ENCODE measurements at regions not wholly inside any gene's neighbourhood (a gene's known extent, or its start where the extent isn't known, plus 50 kb on each side); places are given as distances from the start of the nearest gene placed in this dataset.

DNA sequence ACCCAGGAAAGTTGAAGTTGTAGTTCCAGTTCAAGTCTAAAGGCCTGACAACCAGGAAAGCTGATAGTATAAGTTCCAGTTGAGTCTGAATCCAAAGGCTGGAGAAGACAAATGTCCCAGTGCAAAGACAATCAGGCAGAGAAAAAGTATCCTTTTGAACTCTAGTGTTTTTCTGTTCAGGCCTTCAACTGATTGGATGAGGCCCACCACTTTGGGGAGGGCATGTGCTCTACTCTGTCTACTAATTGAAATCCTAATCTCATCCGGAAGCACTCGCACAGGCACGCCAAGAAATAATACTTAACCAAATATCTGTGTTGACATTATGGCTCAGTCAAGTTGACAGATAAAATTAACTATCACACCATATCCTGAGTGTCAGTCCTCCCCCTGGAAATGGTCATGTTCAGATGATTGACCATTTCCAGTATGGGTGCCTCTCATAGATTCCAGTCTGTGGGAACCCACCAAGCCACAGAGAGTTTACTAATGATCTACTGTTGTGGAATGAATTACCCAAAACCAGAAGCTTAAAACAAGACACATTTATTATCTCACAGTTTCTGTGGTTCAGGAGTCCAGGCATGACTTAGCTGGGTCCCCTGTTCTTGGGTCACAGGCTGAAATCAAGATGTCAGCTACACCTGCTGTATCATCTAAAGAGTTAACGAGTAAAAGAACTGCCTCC, 296.3 kb upstream of the ZP4 start:
- Histone ChIP-seq H3K36me3 (no peaks in the 10 kb centered on the region), H3K27ac (peak overlapping the region in 9 of 11 experiments; percentile 35 to 77 (median 58); a peak in 18 of 22 replicates), H3K4me3 (no peak overlapping the region), H3K4me2 (peak overlapping the region in 5 of 11 experiments; percentile 1 to 45 (median 14); a peak in 5 of 22 replicates), H3K27me3 (no peaks in the 10 kb centered on the region), H4K20me1 (no peaks in the 10 kb centered on the region), H3K4me1 (peaks cover 0 to 26% (median 7%) of the 10 kb centered on the region in 10 experiments; a peak in 10 of 20 replicates), H3K9me3 (replicated peaks in 1 of 11) (no peaks in the 10 kb centered on the region), H3K9ac (peak overlapping the region in 3 of 11 experiments; percentile 6 to 36 (median 28); a peak in 2 of 22 replicates)
- no peak for TF ChIP-seq Cebpa-rat (IDR thresholded peaks at IDR 0.05)

DNA sequence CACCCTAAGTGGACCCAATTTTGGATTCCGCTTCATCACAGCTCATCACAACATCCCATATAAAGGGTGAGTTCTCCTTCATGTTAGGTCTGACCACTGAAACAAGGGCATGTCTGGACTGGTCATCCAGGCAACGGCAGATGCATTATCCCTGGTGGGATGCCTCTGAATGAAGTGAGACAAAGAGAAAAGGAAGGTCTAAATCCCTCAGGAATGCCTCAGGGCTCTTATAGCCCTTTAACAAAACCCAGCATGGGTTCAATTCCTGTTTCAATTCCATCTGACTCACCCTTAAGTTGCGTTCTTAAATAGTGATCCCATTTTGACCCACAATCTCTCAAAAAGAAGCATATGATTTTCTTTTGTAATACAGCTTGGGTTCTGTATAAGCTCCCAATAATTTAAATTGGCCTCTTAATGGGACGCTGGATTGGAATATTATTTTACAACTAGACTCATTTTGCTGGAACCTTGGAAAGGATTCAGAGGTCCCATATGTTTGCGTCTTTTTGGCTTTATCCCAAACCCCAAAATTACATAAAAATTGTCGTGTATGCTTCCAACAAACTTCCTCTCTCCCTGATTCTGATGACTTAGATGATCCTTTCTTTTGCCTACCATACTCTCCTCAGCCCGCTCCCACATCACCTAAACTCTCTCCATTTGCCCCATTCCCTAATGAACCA, 287.4 kb upstream of the ZP4 start:
- no peaks in the 10 kb centered on the region for H4K20me1 ChIP-seq
- no peaks in the 10 kb centered on the region for H3K36me3 ChIP-seq
- no peak overlapping the region for H3K4me3 ChIP-seq
- H3K4me2 ChIP-seq = no peak overlapping the region
- no peaks in the 10 kb centered on the region for H3K4me1 ChIP-seq
- TF ChIP-seq Cebpa-rat (IDR thresholded peaks at IDR 0.05) = no peak
- no peaks in the 10 kb centered on the region for H3K9me3 ChIP-seq (replicated peaks in 1 of 11)
- H3K9ac ChIP-seq = no peak overlapping the region
- no peak overlapping the region for H3K27ac ChIP-seq
- H3K27me3 ChIP-seq = no peaks in the 10 kb centered on the region

DNA sequence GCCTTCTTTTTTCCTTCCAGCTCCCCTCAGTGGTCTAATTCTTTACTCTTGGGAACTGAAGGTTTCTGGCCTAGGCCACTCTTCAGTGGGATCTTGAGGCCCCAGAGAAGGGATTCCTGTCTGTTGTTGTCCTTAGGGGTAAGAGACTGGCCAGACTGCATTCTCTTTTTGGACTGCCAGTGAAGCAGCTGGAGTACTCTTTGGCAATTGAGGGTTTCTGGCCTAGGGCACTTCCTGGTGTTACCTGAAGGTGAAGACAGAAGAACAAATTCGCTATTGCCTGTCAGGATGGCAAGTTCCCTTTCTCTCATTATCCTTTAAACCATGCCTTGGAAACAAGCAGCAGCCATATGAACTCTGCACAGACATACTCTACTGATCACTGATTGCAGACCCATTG, 286.6 kb upstream of the ZP4 start:
- no peak for TF ChIP-seq Cebpa-rat (IDR thresholded peaks at IDR 0.05)
- Histone ChIP-seq H3K4me1 (no peaks in the 10 kb centered on the region), H3K9me3 (replicated peaks in 1 of 11) (no peaks in the 10 kb centered on the region), H3K4me3 (no peak overlapping the region), H3K27me3 (no peaks in the 10 kb centered on the region), H3K27ac (no peak overlapping the region), H3K9ac (no peak overlapping the region), H4K20me1 (no peaks in the 10 kb centered on the region), H3K36me3 (no peaks in the 10 kb centered on the region), H3K4me2 (no peak overlapping the region)

DNA sequence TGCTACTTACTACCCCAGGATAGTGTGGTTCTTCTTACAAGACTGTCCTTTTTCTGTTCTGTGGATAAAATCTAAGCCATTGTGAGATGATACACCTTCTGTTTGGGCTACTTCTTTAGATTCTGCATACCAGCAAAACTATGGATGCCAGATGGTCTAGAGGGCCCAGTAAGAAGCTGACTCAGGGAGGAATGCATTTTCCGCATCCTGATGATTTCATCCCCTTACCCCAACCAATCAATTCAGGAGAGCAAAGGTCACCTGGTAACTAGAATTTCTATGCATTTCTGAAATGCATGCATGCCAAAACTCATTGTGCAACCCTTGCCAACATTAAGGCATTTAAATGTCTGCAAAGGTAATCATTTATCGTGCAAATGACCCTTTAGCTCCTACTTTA, 285.7 kb upstream of the ZP4 start:
- Histone ChIP-seq H3K4me1 (no peaks in the 10 kb centered on the region), H3K9me3 (replicated peaks in 1 of 11) (no peaks in the 10 kb centered on the region), H4K20me1 (no peaks in the 10 kb centered on the region), H3K27me3 (no peaks in the 10 kb centered on the region), H3K36me3 (no peaks in the 10 kb centered on the region), H3K4me3 (no peak overlapping the region), H3K27ac (no peak overlapping the region), H3K4me2 (no peak overlapping the region), H3K9ac (no peak overlapping the region)
- no peak for TF ChIP-seq Cebpa-rat (IDR thresholded peaks at IDR 0.05)

DNA sequence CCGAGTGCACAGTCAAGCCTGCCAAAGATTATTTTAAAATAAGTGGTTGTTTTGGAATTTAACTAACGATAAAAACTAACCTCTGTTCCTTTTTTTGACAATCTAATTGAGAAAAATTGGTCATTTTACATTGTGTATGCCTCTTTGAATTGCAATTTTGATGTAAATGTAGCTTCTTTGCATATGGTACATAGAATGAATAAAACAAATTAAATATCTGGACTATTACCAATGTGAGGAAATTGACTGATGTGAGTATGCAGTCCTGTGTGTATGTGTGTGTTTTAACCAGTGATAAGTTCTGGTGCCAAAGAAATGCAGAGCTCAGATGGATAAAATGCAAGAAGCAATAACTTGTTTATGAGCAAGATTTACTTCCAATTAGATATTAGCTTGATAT, 281.3 kb upstream of the ZP4 start:
- no peak overlapping the region for H3K9ac ChIP-seq
- H3K27ac ChIP-seq = no peak overlapping the region
- no peak overlapping the region for H3K4me3 ChIP-seq
- H3K4me1 ChIP-seq = no peaks in the 10 kb centered on the region
- H3K9me3 ChIP-seq (replicated peaks in 1 of 11) = no peaks in the 10 kb centered on the region
- no peak for TF ChIP-seq Cebpa-rat (IDR thresholded peaks at IDR 0.05)
- no peaks in the 10 kb centered on the region for H3K27me3 ChIP-seq
- no peaks in the 10 kb centered on the region for H3K36me3 ChIP-seq
- no peaks in the 10 kb centered on the region for H4K20me1 ChIP-seq
- no peak overlapping the region for H3K4me2 ChIP-seq

DNA sequence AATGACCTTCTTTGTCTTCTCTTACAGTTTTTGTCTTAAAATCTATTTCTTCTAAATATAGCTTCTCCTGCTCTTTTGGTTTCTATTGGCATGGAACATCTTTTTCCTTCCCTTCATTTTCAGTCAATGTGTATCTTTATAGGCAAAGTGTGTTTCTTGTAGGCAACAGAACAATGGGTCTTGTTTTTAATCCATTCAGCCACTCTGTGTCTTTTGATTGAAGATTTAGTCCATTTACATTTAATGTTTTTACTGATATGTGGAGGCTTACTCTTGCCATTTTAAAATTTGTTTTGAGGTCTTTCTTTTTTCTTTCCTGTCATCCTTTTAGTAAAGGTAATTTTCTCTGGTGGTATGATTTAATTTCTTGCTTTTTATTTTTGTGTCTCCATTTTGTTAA, 271.2 kb upstream of the ZP4 start:
- no peaks in the 10 kb centered on the region for H4K20me1 ChIP-seq
- no peaks in the 10 kb centered on the region for H3K36me3 ChIP-seq
- no peak overlapping the region for H3K27ac ChIP-seq
- H3K4me1 ChIP-seq = no peaks in the 10 kb centered on the region
- no peak overlapping the region for H3K4me3 ChIP-seq
- H3K9me3 ChIP-seq (replicated peaks in 1 of 11) = peaks cover 9 to 28% (median 16%) of the 10 kb centered on the region in 11 experiments; a peak in 18 of 22 replicates
- H3K27me3 ChIP-seq = no peaks in the 10 kb centered on the region
- no peak overlapping the region for H3K9ac ChIP-seq
- no peak for TF ChIP-seq Cebpa-rat (IDR thresholded peaks at IDR 0.05)
- H3K4me2 ChIP-seq = no peak overlapping the region

DNA sequence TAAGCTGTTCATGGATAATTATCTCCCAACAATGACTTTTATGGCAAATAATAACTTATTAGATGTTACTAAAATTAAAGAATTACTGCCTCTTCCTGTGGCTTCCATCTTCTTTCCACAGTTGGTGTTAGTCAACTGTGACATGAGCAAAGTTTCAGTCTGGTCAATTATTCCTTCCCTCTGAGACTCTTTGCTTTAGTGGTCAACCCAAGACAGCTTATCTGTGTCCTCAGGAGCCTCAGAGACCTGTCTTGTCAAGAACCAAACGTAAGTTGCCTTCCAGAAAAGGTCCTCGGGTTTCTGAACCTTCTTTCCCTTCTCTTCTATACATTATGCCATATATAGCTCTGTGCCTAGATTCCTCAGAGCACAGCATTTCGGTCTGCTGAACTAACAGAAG, 263.2 kb upstream of the ZP4 start:
- no peaks in the 10 kb centered on the region for H3K27me3 ChIP-seq
- H3K27ac ChIP-seq = no peak overlapping the region
- H3K9ac ChIP-seq = no peak overlapping the region
- H3K4me1 ChIP-seq = peaks cover 0 to 9% (median 8%) of the 10 kb centered on the region in 10 experiments; a peak in 11 of 20 replicates
- peak overlapping the region in 8 of 11 experiments; percentile 19 to 58 (median 35); a peak in 12 of 22 replicates for H3K4me2 ChIP-seq
- no peak for TF ChIP-seq Cebpa-rat (IDR thresholded peaks at IDR 0.05)
- no peaks in the 10 kb centered on the region for H3K9me3 ChIP-seq (replicated peaks in 1 of 11)
- H3K36me3 ChIP-seq = no peaks in the 10 kb centered on the region
- no peaks in the 10 kb centered on the region for H4K20me1 ChIP-seq
- H3K4me3 ChIP-seq = no peak overlapping the region

DNA sequence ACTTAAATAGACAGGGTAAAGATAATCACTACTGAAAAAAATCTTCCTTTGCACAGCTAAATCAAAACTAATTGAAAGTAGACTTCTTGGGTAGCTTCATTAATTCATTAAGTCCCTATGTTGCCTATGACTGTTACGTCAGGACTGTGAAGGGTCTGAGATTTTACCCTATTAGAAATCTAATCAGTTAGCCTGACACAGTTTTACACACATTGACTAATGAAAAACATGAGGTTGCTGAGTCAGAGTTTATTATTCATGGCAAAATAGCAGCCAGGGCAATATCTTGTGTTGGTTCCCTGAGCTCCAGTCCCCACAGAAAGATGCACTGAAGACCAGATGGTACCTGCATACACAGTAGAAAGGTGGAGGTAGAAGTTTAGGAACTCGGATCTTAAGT, 262.5 kb upstream of the ZP4 start:
- peaks cover 0 to 9% (median 8%) of the 10 kb centered on the region in 10 experiments; a peak in 11 of 20 replicates for H3K4me1 ChIP-seq
- no peaks in the 10 kb centered on the region for H4K20me1 ChIP-seq
- no peaks in the 10 kb centered on the region for H3K27me3 ChIP-seq
- peak overlapping the region in 2 of 11 experiments; percentile 37 to 52; a peak in 2 of 22 replicates for H3K4me2 ChIP-seq
- H3K4me3 ChIP-seq = no peak overlapping the region
- H3K36me3 ChIP-seq = no peaks in the 10 kb centered on the region
- no peak for TF ChIP-seq Cebpa-rat (IDR thresholded peaks at IDR 0.05)
- no peak overlapping the region for H3K9ac ChIP-seq
- H3K9me3 ChIP-seq (replicated peaks in 1 of 11) = no peaks in the 10 kb centered on the region
- no peak overlapping the region for H3K27ac ChIP-seq

DNA sequence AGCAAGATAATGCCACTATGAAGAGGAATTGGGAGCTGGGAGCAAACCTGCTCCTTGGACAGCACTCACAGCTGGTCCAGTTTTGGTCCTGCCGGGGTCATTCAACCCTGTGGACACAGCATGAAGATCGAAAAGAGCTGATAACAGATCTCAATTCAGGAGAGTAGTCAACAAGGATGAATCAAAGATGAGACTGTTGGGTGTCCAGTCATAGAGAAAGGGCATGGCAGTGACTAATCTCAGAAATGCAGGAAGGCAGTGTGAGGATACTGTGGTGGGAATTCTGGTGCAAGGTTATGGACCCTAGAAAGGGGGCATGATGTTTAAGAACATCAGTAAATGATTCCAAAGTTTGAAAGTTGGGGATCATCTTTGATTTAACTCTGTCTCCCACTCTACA, 261.4 kb upstream of the ZP4 start:
- Histone ChIP-seq H3K36me3 (no peaks in the 10 kb centered on the region), H3K4me3 (no peak overlapping the region), H3K9ac (no peak overlapping the region), H4K20me1 (no peaks in the 10 kb centered on the region), H3K9me3 (replicated peaks in 1 of 11) (no peaks in the 10 kb centered on the region), H3K27me3 (no peaks in the 10 kb centered on the region), H3K27ac (no peak overlapping the region), H3K4me1 (peaks cover 0 to 9% (median 8%) of the 10 kb centered on the region in 10 experiments; a peak in 11 of 20 replicates), H3K4me2 (no peak overlapping the region)
- TF ChIP-seq Cebpa-rat (IDR thresholded peaks at IDR 0.05) = no peak

DNA sequence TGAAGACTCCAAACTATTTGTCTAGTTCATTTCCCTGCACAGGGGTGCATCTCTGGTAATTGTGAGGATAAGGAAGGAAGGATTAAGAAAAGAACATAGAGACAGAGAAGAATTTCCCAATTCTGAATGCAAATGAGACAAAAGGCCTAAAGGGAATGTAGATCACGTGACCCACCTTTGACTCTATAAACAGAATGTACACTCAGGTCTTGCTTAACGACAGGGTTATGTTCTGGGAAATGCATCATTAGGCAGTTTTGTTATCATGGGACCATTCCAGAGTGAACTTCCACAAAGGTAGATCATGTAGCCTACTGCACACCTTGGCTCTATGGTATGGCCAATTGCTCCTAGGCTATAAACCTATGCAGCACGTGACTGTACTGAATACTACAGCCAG, 252.3 kb upstream of the ZP4 start:
- no peak for TF ChIP-seq Cebpa-rat (IDR thresholded peaks at IDR 0.05)
- Histone ChIP-seq H3K36me3 (no peaks in the 10 kb centered on the region), H3K27ac (no peak overlapping the region), H4K20me1 (no peaks in the 10 kb centered on the region), H3K4me1 (no peaks in the 10 kb centered on the region), H3K4me3 (no peak overlapping the region), H3K27me3 (no peaks in the 10 kb centered on the region), H3K9me3 (replicated peaks in 1 of 11) (no peaks in the 10 kb centered on the region), H3K4me2 (no peak overlapping the region), H3K9ac (no peak overlapping the region)
